B cell (primary cell): ENCODE measurements at regions not wholly inside any gene's neighbourhood (a gene's known extent, or its start where the extent isn't known, plus 50 kb on each side); places are given as distances from the start of the nearest gene placed in this dataset.

Source experiments
- ATAC-seq: fragments of 200-7000 bp; cut with Tn5 transposase; one replicate; pipeline ENCODE4 v1.10.0; 2021; ENCODE audit warnings: low read depth, mild to moderate bottlenecking, moderate number of reproducible peaks, moderate library complexity
- CTCF ChIA-PET: fragments of 350-600 bp; sonication (Branson Sonifier 250); formaldehyde crosslinking; loops from one replicate; lab custom pipeline; 2021; ENCODE audit warnings: antibody characterized with exemption, inconsistent platforms; lab: Charles Lee
- POLR2A ChIA-PET: fragments of 350-600 bp; sonication (Branson Sonifier 250); formaldehyde crosslinking; loops from one replicate; lab custom pipeline; 2021; ENCODE audit warnings: antibody characterized with exemption; lab: Charles Lee
- DNase-seq: peaks from one replicate; pipeline ENCODE4 v3.0.0; 2013
- H2AFZ ChIP-seq: 2 replicates; pipeline ENCODE4 v1.6.1; 2012; ENCODE audit warnings: mild to moderate bottlenecking, low read depth, low read length; ENCODE audit not compliant: insufficient read depth, poor library complexity, severe bottlenecking
- H3K27ac ChIP-seq, 2 donors: 1 replicate in 1 of 2; 2 replicates in 1 of 2; pipeline ENCODE4 v1.5.1; 2012 to 2013; ENCODE audit warnings: low read length in 2 of 2, mild to moderate bottlenecking in 2 of 2, moderate library complexity in 1 of 2
- H3K27me3 ChIP-seq, 4 experiments: fragments of 200-600 bp in 1 of 4; sonication (generic) in 1 of 4; replicated peaks in 1 of 4; 1 replicate in 2 of 4; 2 replicates in 2 of 4; pipeline versions ENCODE4 v1.6.1 to v1.7.0; 2013 to 2016; ENCODE audit warnings: low read length in 3 of 4, mild to moderate bottlenecking in 2 of 4, mixed read lengths in 1 of 4, moderate library complexity in 1 of 4; ENCODE audit not compliant: insufficient read depth in 4 of 4, control insufficient read depth in 3 of 4; ENCODE audit errors: control extremely low read depth in 1 of 4
- H3K36me3 ChIP-seq, 2 experiments: replicated peaks in 1 of 2; 1 replicate in 1 of 2; 2 replicates in 1 of 2; pipeline versions ENCODE4 v1.6.1 to v1.7.1; 2013; ENCODE audit warnings: low read length in 1 of 2; ENCODE audit not compliant: insufficient read depth in 2 of 2, control insufficient read depth in 1 of 2; ENCODE audit errors: control extremely low read depth in 1 of 2, extremely low read depth in 1 of 2
- H3K4me1 ChIP-seq, 2 donors: fragments of 200-600 bp in 1 of 2; sonication (generic) in 1 of 2; 1 replicate in 1 of 2; 2 replicates in 1 of 2; pipeline versions ENCODE4 v1.5.1 to v1.6.1; 2013 to 2017; ENCODE audit warnings: low read length in 2 of 2; ENCODE audit not compliant: control insufficient read depth in 2 of 2, insufficient read depth in 2 of 2
- H3K4me2 ChIP-seq: replicated peaks from 2 replicates; pipeline ENCODE3; 2012; ENCODE audit warnings: mild to moderate bottlenecking, low read depth, low read length; ENCODE audit not compliant: poor library complexity, severe bottlenecking
- H3K4me3 ChIP-seq, 5 experiments: fragments of 200-600 bp in 1 of 5; sonication (generic) in 1 of 5; 1 replicate in 3 of 5; 2 replicates in 2 of 5; pipeline versions ENCODE4 v1.5.1 to v1.7.0; 2011 to 2016; ENCODE audit warnings: low read length in 4 of 5, mild to moderate bottlenecking in 4 of 5, low read depth in 2 of 5, control low read depth in 1 of 5, moderate library complexity in 1 of 5; ENCODE audit not compliant: insufficient read depth in 1 of 5; ENCODE audit errors: control extremely low read depth in 1 of 5, extremely low read depth in 1 of 5
- H3K79me2 ChIP-seq: fragments of 200-600 bp; sonication (generic); one replicate; pipeline ENCODE4 v1.6.0; 2016; ENCODE audit warnings: low read length; ENCODE audit not compliant: control insufficient read depth, insufficient read depth
- H3K9ac ChIP-seq: fragments of 200-600 bp; sonication (generic); 2 replicates; pipeline ENCODE4 v1.6.1; 2017; ENCODE audit warnings: mild to moderate bottlenecking, low read length, moderate library complexity
- H3K9me3 ChIP-seq, 3 donors: one replicate each; pipeline versions ENCODE4 v1.6.1 to v1.7.1; 2013; ENCODE audit warnings: low read length in 2 of 3; ENCODE audit not compliant: control insufficient read depth in 2 of 3, insufficient read depth in 1 of 3; ENCODE audit errors: control extremely low read depth in 1 of 3
- H4K20me1 ChIP-seq: 2 replicates; pipeline ENCODE4 v1.6.0; 2012; ENCODE audit warnings: mild to moderate bottlenecking, low read length; ENCODE audit not compliant: insufficient read depth, control insufficient read depth, poor library complexity, severe bottlenecking
- H3K27ac Mint-ChIP-seq: one replicate; pipeline ENCODE4 v1.8.0; 2021; ENCODE audit warnings: mixed read lengths
- H3K27me3 Mint-ChIP-seq: one replicate; pipeline ENCODE4 v1.8.0; 2021; ENCODE audit warnings: mixed read lengths
- H3K4me1 Mint-ChIP-seq: one replicate; pipeline ENCODE4 v1.8.0; 2021; ENCODE audit warnings: mixed read lengths
- H3K4me3 Mint-ChIP-seq: one replicate; pipeline ENCODE4 v1.8.0; 2021; ENCODE audit warnings: mixed read lengths
- H3K9me3 Mint-ChIP-seq: one replicate; pipeline ENCODE4 v1.8.0; 2022; ENCODE audit warnings: mixed read lengths; ENCODE audit not compliant: insufficient read depth
- EZH2 ChIP-seq: IDR thresholded peaks from 2 replicates; pipeline ENCODE4 v1.6.1; 2012; ENCODE audit warnings: borderline replicate concordance, low read depth, mild to moderate bottlenecking, moderate library complexity, low read length; ENCODE audit not compliant: insufficient read depth, poor library complexity, severe bottlenecking
- WGBS: methylation state at CpG from one replicate; pipeline ENCODE4 v1.1.5; 2013; ENCODE audit warnings: missing lambda C conversion rate; ENCODE audit not compliant: insufficient coverage; 5-methylcytosine and 5-hydroxymethylcytosine counted together
- intact Hi-C: fragments of 100-400 bp; cut with micrococcal nuclease; formaldehyde crosslinking; loops from one replicate; pipeline ENCODE4 v1.10.0; 2022
- TF ChIP-seq, protein P1 (sequence below): fragments of 200-600 bp; IDR thresholded peaks from one replicate; pipeline ENCODE4 v1.8.0; 2022; ENCODE audit warnings: antibody characterized with exemption, mild to moderate bottlenecking

DNA sequence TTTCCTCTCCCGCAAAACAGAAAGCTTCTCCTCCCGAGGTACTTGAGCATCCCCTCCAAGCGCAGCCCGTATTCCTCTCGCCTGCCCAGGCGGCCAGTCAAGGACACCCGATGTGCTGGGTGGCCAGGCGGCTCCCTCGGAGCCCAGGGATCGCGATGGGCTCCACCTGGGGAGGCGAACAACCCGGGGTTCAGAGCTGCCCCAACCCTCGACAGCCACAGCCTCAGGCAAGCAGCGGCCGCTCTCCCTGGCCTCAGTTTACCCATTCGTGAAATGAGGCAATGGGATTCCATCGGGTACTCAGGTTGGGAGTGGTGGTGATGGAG lies 147.4 kb downstream of the CYP26A1 start:
- ATAC-seq: no peak
- Histone ChIP-seq H4K20me1 (no peaks in the 10 kb centered on the region), H3K79me2 (no peaks in the 10 kb centered on the region), H3K36me3 (no peaks in the 10 kb centered on the region), H3K9me3 (no peaks in the 10 kb centered on the region), H3K4me1 (no peaks in the 10 kb centered on the region), H2AFZ (no peak overlapping the region), H3K4me3 (no peak overlapping the region), H3K27me3 (no peaks in the 10 kb centered on the region), H3K9ac (no peak overlapping the region), H3K4me2 (no peak overlapping the region), H3K27ac (no peak overlapping the region)
- no peak overlapping the region for H3K27ac Mint-ChIP-seq
- CTCF ChIA-PET: interaction anchor here (0.7 kb wide), 1 partner anchor 23 kb away, joined by 3 read pairs; no protein-coding TSS in a partner anchor
- 94% methylated on average over 16 of the region's 18 CpGs for WGBS
- intact Hi-C loops: no loop called here
- no peaks in the 10 kb centered on the region for H3K4me1 Mint-ChIP-seq
- no peak for TF ChIP-seq EZH2
- no peak overlapping the region for H3K4me3 Mint-ChIP-seq
- H3K27me3 Mint-ChIP-seq: peaks cover 18% of the 10 kb centered on the region
- no peaks in the 10 kb centered on the region for H3K9me3 Mint-ChIP-seq
- DNase-seq: no peak
- POLR2A ChIA-PET: no interaction called here

DNA sequence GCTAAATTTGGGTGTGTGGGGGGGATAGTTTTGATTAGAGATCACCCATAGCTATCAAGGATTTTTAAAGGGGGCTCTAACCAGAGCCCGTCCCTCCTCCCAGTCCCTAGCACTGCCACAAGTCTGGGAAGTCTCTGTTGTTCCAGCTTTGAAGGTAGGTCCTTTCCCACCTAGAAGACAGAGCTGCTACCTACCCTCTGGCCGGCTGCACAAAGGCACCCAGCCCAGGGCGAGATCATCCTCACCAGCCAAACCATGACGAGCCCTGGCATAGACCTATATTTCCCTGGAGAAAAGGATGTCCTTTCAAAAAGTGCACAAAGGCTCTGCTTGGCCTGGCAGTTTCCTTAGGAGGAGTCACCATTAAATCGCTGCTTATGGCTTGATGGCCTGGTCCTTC lies 147.8 kb downstream of the CYP26A1 start:
- WGBS: 87% methylated on average over 5 of the region's 5 CpGs
- Mint-ChIP-seq H3K4me3 (no peak overlapping the region), H3K4me1 (no peaks in the 10 kb centered on the region), H3K27me3 (peaks cover 18% of the 10 kb centered on the region), H3K27ac (no peak overlapping the region), H3K9me3 (no peaks in the 10 kb centered on the region)
- Histone ChIP-seq H3K9me3 (no peaks in the 10 kb centered on the region), H3K9ac (no peak overlapping the region), H4K20me1 (no peaks in the 10 kb centered on the region), H3K4me3 (no peak overlapping the region), H3K79me2 (no peaks in the 10 kb centered on the region), H3K36me3 (no peaks in the 10 kb centered on the region), H3K27me3 (no peaks in the 10 kb centered on the region), H3K27ac (no peak overlapping the region), H3K4me1 (no peaks in the 10 kb centered on the region), H3K4me2 (no peak overlapping the region), H2AFZ (no peak overlapping the region)
- no peak for TF ChIP-seq EZH2
- TF ChIP-seq, protein P1, sequence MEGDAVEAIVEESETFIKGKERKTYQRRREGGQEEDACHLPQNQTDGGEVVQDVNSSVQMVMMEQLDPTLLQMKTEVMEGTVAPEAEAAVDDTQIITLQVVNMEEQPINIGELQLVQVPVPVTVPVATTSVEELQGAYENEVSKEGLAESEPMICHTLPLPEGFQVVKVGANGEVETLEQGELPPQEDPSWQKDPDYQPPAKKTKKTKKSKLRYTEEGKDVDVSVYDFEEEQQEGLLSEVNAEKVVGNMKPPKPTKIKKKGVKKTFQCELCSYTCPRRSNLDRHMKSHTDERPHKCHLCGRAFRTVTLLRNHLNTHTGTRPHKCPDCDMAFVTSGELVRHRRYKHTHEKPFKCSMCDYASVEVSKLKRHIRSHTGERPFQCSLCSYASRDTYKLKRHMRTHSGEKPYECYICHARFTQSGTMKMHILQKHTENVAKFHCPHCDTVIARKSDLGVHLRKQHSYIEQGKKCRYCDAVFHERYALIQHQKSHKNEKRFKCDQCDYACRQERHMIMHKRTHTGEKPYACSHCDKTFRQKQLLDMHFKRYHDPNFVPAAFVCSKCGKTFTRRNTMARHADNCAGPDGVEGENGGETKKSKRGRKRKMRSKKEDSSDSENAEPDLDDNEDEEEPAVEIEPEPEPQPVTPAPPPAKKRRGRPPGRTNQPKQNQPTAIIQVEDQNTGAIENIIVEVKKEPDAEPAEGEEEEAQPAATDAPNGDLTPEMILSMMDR: no peak
- no peak for ATAC-seq
- ChIA-PET POLR2A (no interaction called here), CTCF (interaction anchor here (0.7 to 1.2 kb wide), 2 partner anchors 23 to 106 kb away, joined by 3 to 4 read pairs; no protein-coding TSS in a partner anchor)
- intact Hi-C loops: no loop called here
- DNase-seq: no peak
